ENCODE measurements at regions not wholly inside any gene's neighbourhood (a gene's known extent, or its start where the extent isn't known, plus 50 kb on each side); places are given as distances from the start of the nearest gene placed in this dataset.
"Not testable (repeated sequence)": the region's sequence is repeated elsewhere in the genome, so short reads cannot be mapped to it uniquely, and the experiment has no call there.

DNA sequence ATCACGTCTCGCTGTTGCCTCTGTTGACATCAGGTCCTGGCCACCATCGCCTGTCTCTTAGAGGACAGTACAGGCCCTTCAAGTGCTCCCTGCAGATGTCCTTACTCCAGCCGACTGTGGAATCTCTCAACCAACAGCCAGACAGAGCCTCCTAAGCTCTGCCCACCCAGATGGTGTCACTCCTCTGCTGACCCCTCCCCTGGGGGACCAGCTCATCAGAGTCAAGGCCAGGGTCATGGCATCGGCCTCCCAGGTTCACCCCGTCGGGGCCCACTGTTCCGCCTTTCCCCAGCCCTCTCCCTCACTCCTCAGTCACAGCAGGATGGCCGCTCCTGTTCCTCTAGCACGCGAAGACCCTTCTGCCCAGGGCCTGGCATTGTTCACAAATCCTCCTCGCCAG lies 157.3 kb upstream of the TMEM132C start:
- no peak for DNase-seq

DNA sequence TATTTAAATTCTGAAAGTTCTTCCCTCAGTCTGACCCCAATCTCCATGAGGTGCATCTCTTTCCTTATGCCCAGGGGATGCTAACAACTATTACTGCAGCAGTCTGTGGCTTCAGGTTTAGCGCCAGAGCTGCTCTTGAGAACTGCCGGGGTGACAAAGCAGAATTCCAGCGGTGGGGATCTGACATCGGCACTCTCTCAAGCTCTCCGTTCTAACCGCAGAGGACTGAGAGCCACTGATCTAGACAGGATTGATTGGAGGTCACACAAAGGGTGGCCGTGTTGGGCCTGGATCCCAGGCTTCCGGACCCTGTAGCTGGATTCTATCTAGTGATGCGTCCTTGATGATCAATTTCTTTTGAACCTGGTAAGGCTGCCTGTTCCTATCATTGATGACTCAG lies 155.6 kb upstream of the TMEM132C start:
- DNase-seq, result no peak

DNA sequence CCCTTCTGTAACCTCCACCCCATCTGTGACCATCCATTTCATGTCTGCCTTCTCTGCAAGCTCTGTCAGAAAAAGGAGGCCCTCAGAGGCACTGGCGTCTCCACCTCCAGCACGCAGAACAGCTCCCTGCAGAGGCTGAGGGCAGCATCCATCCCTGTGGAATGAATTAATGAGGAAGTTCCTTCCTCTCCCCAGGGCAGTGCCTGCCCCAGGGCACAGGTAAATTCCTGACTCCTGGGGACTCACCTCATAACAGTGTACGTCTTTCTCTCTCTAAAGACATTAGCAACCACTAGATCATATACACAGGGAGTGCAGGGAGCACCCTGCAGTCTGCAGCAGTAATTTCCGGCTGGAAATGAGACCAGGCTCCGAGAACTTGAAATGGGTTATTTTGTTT lies 155.0 kb upstream of the TMEM132C start:
- no peak for DNase-seq

- DNase-seq, result not testable (repeated sequence)
Observed at GRCh38 chr12:128113250-128113649, 153.7 kb upstream of the TMEM132C start.

GRCh38 chr12:128114485-128114884 lies 152.5 kb upstream of the TMEM132C start:
- DNase-seq, result no peak

GRCh38 chr12:128116537-128116936 lies 150.4 kb upstream of the TMEM132C start:
- no peak for DNase-seq

DNA sequence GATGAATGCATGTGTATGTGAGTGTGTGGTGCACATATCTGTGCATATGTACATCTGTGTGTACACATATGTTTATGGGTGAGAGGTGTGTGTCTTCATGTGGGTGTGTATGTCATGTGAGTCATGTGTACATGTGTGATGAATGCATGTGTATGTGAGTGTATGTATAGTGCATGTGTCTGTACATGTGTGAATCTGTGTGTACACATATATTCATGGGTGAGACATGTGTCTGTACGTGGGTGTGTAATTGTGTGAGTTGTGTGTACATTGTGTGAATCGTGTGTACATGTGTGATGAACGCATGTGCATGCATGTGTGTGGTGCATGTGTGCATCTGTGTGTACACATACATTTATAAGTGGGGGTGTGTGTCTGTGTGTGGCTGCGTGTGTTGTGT lies 146.9 kb upstream of the TMEM132C start:
- no peak for DNase-seq

DNA sequence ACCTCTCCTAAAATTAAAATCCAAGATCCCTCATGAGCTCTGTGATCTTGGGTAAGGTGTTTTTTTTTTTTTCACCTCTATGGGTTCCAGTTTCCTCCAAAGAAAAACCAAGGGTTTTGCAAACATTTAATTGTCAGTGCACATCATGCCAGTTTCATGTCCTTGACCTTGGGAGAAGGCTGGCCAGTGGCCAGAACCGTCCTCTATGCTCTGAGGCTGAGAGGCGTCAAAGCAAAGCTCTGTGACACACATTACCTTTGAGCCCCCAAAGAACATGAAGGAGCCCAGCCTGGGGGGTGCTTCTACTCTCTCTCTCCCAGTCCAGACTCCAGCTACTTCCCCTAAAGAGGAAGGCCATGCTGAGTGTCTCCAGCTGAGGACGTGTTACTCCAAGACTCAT lies 145.5 kb upstream of the TMEM132C start:
- DNase-seq, result no peak

DNA sequence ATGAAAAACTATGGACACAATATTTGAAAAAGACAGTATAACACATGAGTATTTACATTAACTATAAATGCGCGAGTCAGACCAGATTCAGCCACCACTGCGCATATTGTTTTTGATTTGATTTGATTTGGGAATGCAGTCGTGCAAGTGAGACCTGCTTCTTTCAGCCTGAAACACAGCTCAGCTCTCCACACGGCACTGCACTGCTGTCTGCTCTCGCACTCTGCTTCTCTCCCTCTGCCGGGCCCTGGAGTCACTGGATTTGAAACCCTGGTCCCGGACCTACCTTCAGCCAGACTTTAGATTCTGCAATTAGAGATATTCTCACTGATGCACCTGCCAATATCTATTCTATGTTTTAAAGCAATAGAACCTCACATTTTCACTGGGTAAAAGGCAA lies 143.9 kb upstream of the TMEM132C start:
- DNase-seq, result no peak

DNA sequence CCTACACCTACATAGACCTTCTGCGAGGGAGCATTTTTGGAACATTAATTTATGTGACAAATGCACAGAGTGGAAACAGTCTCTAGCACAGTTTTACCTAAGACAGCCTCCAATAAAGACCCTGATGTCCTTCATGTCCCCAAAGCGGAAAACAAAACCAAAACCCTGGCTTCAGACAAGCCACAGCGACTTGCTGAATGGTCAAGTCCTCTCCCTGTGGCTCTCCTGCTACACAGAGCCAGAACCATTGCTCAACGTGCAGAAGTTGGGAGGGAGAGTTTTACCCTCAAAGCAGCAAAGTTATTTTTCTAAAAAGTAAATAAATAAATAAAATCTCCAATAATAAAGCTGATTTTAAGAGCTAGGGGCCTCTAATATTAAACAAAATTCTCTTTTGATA lies 135.0 kb upstream of the TMEM132C start:
- DNase-seq, result no peak

DNA sequence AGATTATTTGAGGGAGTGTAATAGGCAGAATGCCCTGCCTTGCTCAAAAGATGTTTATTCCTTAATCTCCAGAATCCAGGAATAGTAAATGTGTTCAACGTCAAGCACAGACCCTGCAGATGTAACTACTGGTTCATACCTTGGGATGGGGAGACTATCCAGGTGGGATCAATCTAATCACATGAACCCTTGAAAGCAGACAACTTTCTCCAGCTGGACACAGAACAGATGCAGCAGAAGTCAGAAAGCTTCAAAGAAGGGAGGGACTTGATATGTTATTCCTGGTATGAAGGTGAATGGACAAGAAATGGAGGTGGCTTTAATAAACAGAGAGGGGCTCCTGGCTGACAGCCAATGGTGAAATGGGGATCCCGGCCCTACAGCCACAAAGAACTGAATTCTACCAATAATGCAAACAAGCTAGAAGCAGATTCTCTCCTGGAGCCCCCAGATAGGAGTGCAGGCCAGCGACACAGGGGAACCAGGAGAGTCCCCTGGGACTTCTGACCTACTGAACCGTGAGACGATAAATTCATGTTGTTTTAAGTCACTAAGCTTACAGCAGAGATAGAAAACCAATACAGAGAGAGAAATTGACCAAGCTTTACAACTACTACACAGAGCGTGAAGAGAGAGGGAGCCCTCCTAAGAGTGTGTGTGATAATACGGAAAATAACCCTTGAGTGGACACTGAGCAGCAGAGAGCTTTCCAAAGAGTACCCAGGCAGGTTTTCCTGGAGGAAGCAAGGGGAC lies 133.5 kb upstream of the TMEM132C start:
- no peak for DNase-seq

DNA sequence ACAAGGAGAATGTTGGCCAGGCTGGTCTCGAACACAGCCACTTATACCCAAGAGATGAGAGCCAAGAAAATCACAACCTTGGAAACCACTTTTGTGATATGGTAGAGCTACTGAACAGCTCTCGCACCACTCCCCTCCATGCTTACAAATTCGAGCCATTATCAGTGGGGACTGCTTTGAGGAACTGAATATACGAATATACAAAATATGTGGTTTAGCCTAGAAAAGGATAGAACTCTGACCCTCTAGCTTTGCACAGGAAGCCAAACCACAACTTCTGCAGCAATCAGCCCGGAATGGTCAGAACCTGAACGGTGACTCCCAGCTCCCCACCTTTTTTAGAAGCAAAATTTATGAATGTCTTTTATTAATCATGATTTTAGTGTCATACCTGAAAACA lies 129.8 kb upstream of the TMEM132C start:
- DNase-seq, result no peak

DNA sequence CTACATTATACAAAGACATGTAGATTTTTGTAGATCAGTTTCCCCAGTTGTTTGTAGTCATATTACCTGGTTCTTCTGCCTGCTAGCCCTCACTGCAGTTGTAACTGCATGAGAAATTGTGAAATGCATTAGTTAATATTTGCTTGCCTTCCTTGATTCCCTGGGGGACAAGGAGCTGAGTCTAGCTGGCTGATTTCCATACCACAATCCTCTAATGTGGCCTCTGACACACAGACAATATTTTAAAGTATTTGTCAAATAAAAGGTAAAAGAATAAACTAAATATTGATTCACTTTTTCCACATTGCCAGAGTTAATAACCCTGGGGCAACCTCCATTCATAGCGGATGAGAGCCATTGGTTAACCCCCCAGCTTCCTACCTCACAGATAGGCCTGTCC lies 128.8 kb upstream of the TMEM132C start:
- DNase-seq, result no peak

- no peak for DNase-seq
Observed at GRCh38 chr12:128140551-128140950, 126.4 kb upstream of the TMEM132C start.

- DNase-seq, result no peak
Observed at GRCh38 chr12:128150961-128151360, 116.0 kb upstream of the TMEM132C start.

- no peak for DNase-seq
Observed at GRCh38 chr12:128155571-128155970, 111.4 kb upstream of the TMEM132C start.

DNA sequence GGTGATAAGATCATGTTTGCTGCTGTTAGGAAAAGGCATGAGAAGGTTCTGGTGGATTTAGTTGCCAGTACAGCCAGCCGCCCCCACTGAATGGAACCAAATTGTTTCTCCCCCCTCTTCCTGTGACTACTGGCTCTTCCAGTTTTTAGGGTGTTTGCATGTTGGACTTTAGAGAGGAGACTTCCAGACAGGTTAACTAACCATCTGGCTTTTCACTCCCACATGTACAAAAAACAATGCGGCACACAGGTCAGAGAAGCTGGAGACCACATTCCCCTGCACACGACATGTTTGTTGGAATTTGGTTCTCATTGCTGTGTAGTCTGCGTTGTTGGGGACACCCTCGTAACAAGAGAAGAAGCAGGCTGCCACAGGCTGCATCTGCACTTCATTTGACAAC lies 103.9 kb upstream of the TMEM132C start:
- no peak for DNase-seq

DNA sequence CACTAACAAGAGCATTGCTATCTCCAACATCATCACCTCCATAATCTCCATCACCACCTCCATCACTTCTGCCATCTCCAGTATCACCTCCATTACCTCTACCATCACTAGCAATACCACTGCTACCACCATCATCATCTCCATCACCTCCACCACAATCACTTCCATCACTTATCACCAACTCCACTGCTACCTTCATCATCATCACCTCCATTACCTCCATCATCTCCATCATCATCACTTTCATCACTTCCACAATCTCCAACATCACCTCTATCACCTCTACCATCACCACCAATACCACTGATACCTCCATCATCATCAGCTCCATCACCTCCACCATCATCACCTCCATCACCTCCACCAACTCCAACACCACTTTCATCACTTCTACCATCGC lies 102.4 kb upstream of the TMEM132C start:
- no peak for DNase-seq

- DNase-seq, result no peak
Observed at GRCh38 chr12:128165387-128165786, 101.6 kb upstream of the TMEM132C start.

GRCh38 chr12:128168273-128168672 lies 98.7 kb upstream of the TMEM132C start:
- DNase-seq, result no peak

- no peak for DNase-seq
Observed at GRCh38 chr12:128170181-128170580, 96.8 kb upstream of the TMEM132C start.

- no peak for DNase-seq
Observed at GRCh38 chr12:128178565-128178964, 88.4 kb upstream of the TMEM132C start.

DNA sequence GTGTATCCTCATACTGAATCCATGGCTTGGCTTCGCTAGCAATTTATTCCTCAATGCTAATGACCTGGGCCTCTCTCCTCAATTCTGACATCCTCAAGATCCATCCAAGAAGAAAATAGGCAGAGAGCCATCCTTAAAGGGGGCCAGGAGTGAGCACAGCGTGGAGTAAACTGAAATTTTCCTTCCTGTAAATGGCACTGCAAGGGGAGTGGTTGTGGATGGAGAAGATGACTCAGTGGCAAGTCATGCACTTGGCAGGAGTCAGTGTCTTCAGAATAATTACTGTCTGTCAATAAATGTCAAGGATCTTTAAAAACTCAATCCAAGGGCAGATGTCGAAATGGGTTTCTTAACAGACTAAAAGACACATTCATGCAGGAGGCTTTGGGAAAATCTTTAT lies 88.0 kb upstream of the TMEM132C start:
- DNase-seq, result no peak

DNA sequence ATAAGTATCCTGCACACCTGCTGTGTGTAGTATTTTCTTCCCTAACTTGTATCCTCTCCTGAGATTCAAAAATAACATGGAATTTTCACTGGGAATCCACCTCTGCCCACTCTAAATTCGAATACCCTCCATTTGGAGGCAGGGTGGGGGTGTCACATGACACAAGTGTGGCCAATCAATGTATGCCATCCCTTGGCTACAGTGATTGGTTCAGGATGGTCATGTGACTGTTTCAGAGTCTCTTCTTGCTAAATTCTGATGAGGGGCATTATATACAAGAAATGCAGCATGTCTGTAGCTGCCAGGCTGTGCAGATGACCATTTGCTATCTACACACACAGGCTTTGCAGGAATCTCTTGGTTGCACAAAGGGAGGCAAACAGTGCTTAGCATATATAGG lies 86.8 kb upstream of the TMEM132C start:
- DNase-seq, result no peak

GRCh38 chr12:128190052-128190451 lies 76.9 kb upstream of the TMEM132C start:
- DNase-seq, result no peak

Data from stimulated activated CD8-positive, alpha-beta memory T cell treated with anti-CD3 and anti-CD28 coated beads, Interleukin-4, amount 100 ng/mL, for 48 hours (primary cell).